Activated CD4-positive, CD25-positive, alpha-beta regulatory T cell treated with anti-CD3 and anti-CD28 coated beads, Interleukin-2, amount 50 U/mL, for 24 hours (primary cell): ENCODE measurements at regions not wholly inside any gene's neighbourhood (a gene's known extent, or its start where the extent isn't known, plus 50 kb on each side); places are given as distances from the start of the nearest gene placed in this dataset.

ENCODE experiments used
- ATAC-seq, 2 donors: fragments of 150-1000 bp; cut with Tn5 transposase; one replicate each; pipeline ENCODE4 v1.10.0; 2021; ENCODE audit warnings: mild to moderate bottlenecking in 1 of 2, moderate library complexity in 1 of 2

DNA sequence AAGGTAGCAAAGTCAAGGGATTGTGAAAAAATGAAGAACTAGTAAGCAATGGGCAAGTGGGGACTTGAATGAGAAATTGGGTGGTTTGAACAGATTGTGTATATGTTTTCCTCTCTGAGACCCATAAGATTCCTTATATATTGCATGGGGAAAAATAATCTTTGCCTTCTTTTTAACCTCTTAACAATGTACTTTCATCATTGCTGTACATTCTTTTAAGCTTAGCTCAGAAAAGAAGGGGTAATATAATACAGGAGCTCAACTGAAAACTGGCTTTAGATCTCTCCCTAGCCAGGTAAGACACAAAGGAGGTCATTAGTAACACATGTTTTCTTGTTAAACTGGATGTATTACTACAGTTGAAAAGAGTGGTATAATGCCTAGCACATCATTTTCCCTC, 287.2 kb downstream of the RNF144B start:
- ATAC-seq: no peak

DNA sequence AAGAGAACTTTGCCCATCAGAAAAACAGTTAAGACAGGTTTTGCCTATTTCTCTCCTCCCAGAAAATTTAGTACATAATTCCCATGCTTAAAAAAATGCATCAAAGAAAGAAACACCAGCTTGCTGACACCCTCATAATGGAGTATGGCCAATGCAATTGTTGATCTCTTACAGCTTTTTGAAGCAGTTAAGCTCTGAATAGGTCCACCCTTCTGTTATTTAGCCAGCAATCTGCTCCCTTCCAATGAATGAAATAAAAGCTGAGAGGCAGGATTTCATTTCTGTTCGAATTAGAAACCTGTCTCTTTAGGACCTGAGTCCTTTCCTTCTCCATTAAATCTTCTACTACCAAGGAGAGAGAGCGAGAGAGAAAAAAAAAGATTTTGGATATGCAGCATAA, 288.7 kb downstream of the RNF144B start:
- no peak for ATAC-seq

DNA sequence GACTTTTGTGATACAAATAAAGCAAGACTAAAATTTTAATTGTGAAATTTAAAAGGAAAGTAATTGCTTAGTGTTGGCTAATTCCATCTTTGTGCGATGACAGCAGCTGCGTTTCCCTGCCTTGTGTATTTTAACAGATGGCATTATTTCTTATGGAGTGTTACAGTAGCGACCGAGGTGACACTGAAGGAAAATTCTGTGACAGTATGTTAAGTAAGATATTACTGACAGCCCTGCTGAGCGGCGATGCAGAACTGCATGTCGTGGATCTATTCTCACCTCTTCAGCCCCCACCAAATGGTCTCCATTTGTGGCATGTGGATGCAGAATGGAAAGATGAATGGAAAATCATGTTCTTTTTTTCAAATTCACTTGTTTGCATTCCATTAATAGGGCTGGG, 289.4 kb downstream of the RNF144B start:
- no peak for ATAC-seq

DNA sequence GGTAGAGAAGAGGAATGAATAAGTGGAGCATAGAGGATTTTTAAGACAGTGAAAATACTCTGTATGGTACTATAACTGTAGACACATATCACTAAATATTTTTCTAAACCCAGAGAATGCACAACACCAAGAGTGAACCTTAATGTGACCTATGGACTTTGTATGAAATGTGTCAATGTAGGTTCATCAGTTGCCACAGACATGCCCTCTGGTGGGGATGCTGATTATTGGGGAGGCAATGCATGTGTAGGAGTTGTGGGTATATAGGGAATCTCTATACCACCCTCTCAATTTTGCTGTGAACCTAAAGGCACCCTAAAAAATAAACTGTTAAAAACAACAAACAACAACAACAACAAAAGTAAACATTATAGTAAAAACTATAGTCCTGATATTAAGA, 293.7 kb downstream of the RNF144B start:
- ATAC-seq: no peak

DNA sequence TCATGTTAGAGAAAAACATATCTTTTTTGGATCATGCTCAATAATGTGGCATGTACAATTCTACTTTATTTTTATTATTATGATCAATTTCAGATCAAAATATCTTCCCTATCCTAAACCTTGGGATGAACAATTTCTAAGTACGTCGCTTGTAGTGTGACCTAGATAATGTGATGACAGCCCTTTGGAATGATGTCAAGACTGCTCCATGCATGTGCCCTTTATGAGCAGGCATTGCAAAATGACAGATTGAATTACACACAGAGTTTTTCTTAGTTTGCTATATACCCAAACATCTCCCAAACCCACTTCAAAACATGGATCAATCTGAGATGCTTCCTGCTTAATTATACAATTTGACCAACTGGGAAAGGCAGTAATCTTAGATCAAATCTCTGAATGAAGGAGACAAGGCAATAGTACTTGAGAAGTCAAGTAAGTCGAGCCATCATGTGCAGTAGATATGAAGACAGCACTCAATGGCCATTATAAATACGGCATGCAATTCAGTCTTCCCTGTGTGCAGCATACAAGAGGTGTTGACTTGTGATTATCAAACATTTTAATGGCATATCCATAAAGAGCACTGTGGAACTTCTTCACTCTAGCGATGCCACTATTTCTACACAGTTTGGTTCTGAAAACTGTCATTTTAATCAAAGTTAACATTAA, 294.8 kb downstream of the RNF144B start:
- ATAC-seq: no peak

DNA sequence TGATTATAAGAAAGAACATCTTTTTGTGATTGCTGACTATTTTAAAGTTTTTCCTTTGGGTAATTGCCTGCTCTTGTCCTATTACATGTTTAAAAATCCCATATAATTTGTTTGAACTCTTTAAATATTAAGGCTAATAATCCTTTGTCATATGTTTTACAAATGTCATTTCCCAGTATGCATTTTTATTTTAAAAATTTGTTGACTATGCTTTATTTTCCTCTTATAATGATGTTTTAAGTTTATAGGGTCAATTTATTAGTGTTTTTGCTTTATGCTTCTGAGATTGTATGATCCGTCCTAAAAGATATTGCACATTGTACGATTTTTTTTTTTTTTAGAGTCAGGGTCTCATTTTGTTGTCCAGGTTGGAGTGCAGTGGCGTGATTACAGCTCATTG, 297.2 kb downstream of the RNF144B start:
- no peak for ATAC-seq

DNA sequence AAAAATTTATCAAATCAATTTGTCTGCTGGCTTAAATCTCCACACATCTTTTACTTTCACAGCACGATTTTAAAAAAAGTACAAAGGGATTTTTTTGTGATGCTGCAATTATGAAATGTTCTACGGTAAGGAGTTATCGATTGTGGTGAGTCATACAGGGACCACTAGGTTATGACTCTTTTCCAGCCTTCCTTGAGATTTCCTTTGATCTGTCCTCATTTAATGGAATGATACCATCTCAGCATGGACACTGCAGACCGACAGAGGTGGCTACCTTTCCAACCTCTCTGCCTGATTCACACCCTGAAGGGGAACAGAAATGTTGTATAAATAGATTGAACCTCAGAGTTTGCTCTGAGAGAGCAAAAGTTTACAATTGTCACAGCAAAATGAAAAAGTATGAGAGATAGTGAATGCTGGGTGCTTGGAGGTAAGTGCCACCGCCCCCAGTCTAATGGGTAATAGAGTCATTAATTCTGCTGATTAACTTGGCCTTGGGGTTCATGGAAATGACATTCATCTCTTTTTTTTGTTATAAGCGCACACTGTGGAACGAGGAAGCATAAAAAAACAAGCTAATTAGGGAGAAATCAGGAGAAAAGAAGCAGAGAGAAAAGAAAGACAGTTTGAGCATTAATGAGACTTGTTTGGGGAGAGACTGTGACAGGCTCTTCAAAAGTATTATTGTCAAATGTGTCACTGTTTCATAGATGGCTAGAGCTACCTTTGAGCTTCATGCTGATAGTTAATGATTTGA, 306.0 kb downstream of the RNF144B start:
- ATAC-seq: no peak

DNA sequence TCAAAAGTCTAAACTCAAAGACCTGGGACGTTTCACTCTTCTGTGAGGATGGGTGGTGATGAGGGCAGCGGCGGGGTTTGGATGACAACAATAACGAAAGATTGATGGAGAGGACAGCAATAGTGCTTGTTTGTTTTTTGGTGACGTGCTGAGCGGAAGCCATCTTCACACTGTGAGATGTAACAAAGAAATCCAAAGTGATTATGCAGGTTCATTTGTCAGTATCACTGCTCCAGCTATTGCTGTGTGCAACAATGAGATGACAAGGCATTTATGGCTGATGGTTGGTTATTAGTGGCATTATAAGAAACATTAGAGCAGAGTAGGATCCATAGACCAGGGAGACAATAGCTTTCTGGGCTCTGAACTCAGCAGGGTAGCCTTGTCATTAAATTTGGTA, 306.7 kb downstream of the RNF144B start:
- no peak for ATAC-seq

DNA sequence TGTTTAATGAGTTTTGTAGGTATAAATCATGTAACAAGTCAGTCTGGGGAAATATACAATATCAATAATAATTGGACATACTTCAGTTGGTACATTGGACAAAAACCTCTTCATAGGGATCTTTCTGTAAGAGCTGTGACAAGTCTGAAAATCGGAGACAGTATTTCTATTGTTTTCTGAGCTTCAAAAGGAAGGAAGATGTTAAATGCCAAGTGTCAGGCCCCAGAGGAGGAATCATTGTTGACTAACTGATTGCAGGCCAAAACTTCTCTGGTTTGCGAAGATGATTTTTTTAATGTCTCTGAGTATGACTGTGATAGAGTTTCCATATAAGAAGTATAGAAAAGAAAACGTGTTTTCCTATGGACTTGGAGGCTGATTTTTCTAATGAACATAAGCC, 316.4 kb downstream of the RNF144B start:
- ATAC-seq: no peak

DNA sequence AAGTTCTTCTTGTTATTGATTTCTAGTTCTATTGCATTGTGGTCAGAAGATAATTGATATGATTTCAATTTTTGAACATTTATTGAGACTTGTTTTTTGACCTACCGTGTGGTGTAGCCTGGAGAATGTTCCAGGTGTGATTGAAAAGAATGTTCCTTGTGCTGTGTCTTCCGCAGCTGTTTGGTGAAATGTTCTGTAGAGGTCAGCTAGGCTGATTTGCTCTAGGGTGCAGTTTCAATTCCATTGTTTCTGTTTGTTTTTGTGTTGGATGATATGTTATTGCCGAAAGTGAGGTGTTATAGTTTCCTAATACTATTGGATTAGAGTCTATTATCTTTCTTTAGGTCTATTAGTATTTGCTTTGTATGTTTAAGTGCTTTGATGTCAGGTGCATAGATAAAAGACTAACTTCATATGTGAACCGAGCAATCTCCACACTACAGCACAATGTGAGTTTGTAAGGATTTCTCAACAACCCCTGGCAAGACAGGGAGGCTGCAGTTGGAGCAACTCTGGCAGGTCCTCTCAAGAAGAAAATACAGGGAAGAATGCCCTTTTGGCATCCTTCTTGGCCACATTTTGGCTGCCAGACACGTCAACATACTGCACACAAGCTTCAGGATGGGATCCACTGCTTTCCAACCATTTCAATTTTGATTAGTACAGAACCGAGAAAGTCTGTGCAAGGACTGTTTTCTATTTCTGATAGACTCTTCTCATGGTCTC, 320.7 kb downstream of the RNF144B start:
- ATAC-seq: no peak

DNA sequence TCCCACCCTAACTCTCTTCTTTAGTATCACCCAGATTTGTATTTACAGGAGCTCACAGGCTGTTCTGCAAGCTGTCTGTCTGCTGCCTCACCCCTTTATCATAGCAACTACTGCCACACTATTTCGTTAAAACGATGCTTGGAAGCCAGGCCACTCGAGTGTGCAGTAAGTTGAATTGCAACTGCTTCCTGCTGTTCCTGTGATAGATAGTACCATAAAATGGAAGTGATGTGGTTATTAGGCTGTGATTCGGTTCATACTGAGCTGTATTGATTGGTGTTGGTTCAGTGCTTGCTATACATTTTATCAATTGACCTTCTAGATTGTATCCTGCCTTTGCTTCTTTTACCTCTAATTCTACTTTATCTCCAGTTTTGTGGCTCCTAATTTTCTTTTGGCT, 325.4 kb downstream of the RNF144B start:
- ATAC-seq: no peak

DNA sequence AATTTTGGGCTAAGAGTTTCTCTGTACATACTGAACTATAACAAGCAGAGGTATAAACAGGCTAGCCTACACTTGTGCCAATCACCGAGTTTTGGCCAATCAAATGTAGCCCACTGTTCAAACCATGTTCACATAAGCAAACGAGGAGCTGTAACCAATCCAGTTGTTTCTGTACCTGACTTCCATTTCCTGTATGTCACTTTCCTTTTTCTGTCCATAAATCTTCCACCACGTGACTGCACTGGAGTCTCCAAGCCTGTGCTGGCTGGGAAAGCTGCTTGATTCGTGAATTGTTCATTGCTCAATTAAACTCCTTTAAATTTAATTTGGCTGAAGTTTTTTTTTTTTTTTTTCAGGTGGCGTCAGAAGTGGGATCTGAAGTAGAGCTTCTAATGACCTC, 332.9 kb downstream of the RNF144B start:
- no peak for ATAC-seq

DNA sequence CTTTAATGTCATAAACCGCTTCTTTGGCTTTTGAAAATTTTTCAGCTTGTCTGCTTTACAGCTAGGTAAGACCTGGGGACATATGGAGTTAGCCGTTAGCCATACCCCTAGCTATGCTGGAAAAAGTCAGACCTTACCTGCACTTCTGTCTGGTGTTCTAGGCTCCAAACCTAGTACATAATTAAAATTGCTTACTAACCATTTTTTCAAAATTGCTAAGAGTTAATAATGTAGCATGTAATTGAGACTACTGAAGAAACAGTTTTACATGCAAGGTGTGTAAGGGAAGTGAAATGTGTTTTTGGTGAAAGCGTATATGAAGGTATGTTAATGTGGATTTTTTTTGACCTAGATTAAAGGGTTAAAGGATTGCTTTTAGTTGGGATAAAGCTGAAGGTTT, 336.9 kb downstream of the RNF144B start:
- ATAC-seq: no peak

DNA sequence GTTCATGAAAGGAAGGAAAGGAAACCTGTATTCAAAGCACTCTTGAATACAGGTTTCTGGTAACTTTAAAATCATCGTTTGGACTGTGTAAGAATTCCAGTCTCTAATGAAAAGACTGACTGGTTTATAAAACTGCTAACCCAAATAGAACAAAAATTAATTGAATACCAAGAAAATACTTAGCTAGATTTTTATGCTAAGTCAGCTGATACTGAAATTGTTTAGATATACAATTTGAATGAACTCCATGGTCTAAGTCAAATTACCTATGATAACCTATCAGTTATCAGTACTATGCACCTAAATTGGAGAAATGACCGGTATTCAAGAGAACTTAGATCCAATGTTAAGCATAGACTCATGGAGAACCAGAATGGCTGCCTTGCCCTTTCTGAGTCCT, 338.3 kb downstream of the RNF144B start:
- no peak for ATAC-seq

DNA sequence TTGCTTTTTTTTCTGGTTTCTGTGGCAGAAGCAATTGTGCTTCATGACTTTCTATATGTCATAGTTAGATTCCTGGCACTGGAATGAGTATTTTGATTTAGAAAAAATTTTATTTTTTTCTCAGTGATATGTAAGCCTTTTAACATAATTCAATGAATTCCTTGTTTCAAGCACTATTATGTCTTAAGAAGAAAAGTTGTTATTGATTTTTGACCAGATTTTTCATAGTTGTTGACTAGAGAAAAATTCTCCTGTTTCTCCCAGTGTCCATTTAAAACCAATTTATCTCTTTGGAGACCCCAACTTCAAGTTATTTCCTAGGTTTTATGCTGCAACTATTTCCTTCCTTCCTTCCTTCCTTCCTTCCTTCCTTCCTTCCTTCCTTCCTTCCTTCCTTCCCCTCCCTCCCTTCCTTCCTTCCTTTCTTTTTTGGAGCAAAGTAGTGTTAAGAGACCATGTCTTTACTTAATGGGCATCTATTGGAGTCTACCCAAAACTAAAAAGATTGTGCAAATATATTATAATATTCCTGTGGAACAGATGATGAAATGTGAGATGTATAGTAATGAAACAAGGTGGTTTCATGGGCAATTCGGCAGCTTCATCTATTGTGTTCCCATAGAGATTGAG, 346.9 kb downstream of the RNF144B start:
- no peak for ATAC-seq

DNA sequence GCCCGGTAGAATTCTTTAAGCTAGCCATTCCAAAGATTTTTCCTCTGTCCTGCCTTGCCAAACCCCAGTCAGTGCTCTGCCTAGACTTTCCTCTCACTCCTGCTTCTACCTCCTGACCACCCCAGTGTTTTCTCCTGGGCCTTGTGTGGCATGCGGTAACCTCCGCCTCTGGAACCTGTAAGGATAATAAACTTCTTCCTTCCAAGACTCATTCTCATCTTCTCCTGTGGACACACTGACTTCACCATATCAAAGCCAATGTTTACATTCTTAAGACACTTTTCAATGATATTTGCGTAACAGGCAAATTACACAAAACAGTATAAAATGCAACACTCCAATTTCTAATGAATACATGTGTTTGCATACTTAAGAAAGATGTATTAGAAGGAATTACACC, 354.6 kb downstream of the RNF144B start:
- no peak for ATAC-seq

DNA sequence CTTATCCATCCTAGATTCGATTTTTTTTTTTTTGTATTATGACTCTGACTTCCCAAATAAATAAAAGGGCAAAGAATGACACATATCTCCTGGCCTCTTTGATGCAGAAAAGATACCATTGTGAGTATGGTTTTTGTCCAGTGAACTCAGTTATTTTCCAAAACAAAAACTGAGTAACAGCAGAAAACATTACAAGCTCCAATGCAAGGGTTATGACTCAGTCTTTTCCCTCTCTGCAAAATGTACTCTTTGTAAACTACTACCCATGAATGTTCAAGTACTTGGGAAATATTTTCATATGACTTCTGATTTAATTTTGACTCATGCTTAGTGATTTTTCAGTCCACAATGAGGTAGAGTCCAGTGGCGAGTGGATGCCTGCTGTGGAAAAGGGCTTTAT, 355.3 kb downstream of the RNF144B start:
- no peak for ATAC-seq

DNA sequence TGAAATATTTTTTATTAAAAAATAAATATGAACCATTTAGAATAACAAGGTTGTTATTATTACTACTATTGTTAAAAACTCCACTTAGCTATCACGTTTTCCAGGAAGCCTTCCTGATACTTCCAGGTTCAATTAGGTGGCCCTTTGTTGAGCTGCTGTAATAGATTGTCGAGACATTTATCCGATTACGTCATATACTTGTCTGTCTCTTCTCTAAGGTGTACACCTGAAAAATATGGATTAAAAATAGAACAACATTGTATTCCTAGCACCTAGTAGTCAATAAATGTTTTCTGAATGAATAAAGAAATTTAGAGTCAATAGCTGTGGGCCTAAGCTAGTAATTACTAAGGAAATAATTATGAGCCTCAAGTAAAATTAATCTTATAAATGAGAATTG, 359.6 kb downstream of the RNF144B start:
- ATAC-seq: no peak

DNA sequence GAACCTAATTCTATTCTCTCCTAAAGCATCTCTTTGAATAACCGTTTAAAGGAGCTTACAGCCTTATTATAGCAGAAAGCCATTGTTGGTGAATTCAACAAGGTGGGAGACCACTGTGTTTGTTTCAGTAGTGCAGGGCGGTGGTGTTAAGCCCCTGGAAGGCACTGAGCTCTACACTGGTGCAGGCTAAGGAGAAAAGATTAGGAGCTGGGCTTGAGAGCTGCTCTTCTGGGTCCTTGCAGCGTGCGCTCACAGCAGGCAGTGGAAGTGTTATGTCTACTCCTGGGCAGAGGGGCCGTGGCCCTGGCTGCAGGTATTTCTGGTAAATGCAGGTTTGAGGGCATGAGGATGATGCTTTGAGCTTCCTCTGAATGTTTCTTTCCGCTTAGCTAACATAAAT, 361.2 kb downstream of the RNF144B start:
- no peak for ATAC-seq

DNA sequence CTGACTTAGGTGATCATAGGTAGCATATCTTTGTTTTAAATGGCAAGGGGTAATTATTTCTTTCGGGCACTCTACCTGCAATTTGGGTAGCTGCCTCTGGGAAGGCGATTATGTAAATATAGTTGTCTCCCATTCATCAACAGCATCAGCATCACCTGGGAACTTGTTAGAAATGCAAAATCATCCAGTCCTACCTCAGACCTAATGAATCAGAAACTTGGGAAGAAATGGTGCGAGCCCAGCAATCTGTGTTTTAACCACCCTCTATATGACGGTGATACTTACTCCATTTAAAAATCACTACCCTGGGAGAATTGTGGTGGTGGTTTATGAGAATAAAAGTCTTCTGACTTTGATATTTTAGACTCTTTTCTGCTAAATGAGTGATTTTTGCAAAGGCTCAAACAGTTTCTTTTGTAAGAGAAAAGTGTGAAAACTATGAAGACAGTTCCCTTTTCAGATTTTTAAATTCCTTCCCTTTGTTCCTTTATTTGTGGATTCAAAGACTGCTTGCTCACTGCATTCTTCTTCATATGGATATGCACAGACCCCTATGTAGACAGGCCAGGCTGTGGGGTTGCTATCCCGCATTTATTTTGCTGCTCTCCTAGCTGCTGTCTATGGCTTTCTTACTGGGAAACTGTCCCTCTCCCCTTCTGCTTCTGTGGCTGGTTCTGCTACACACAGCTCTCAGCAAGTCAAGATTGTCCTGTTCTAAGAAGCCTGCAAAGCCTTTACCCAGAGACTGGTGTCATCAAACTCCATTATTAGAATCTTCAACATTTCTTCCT, 365.3 kb downstream of the RNF144B start:
- ATAC-seq: no peak

DNA sequence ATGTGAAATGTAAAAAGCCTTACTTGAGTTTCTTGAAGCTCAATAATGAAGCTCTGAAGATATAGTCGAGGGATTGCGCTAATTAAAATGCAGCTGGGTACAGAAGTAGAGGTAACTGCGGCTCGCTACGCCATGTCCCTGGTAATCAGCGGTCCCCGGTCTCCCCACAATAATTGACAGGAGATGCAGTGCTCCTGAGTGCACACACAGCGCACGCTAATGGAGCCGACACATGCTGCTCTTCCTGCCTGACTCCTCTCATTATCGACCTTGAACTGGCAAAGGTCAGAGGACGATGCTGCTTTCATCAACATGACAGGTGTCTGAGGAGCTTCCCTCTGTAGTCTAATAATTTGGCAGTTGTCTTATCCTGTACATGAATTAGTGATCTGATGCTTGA, 365.9 kb downstream of the RNF144B start:
- ATAC-seq: no peak

DNA sequence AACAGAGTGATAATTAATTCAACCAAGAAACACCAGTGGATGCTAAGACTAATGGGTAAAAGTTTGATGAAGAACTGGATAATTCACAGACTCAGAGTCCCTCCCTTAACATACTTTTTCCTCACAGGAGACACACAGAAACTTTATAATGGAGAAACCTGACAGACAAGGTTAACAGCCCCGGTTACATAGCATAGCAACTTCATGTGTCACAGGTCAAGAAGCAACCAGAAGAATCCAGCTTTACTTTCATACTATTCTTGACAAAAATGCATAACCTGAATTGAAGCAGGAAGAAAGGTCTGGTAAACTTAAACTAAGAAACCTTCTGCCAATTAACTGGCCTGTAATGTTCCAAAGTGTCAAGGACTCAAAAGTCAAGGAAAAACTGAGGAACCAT, 375.9 kb downstream of the RNF144B start:
- ATAC-seq: no peak

DNA sequence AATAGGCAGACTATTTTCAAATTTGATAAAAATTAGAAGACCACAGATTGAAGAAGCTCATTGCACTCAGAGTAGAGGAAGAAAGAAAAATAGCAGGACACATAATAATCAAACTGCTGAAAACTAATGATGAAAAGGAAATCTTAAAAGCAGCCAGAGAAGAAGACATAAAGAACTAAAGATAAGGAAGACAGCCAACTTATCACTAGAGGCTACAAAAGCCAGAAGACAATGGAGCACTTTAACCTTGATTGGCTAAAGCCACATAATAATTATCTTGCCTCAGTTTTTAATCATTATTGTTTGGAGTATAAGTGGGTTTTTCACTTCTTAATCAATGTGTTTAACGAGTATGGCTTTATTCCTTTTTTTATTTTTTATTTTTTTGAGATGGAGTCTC, 397.6 kb downstream of the RNF144B start:
- ATAC-seq: no peak
